ENCODE measurements at regions not wholly inside any gene's neighbourhood (a gene's known extent, or its start where the extent isn't known, plus 50 kb on each side); places are given as distances from the start of the nearest gene placed in this dataset.

GRCh38 chr19:32053861-32054260 lies 291.5 kb upstream of the ZNF507 start (continued):
- TF ChIP-seq REST (IDR thresholded peaks at IDR 0.05) (no peak), YY1 (IDR thresholded peaks at IDR 0.05) (no peak), NR2F2 (IDR thresholded peaks at IDR 0.05) (no peak), FOXA2 (IDR thresholded peaks at IDR 0.05) (no peak), TAF1 (conservative IDR thresholded peaks at IDR 0.05) (no peak), JUND (IDR thresholded peaks at IDR 0.05) (no peak), ATF3 (IDR thresholded peaks at IDR 0.05) (no peak)

DNA sequence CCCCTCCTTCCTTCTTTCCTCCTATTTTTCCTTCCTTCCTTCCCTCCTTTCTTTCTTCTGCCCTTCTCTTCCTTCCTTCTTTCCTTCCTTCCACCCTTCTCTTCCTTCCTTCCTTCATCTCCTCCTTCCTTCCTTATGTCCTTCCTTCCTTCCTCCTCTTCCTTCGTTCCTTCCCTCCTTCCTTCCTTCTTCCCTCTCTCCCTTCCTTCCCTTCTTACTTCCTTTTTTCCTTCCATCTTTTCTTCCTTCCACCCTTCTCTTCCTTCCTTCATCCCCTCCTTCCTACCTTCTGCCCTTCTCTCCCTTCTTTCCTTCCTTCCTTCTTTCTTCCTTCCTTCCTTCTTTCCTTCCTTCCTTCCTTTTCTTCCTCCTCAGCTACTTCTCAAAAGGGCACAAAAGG lies 287.3 kb upstream of the ZNF507 start:
- WGBS: 41% methylated on average over 1 of the region's 1 CpG
- no peaks in the 10 kb centered on the region for H3K4me1 ChIP-seq (ENCODE audit: control insufficient read depth in 4 of 4, insufficient read depth in 4 of 4, low read length in 3 of 4)
- H3K9me3 ChIP-seq (ENCODE audit: control insufficient read depth in 4 of 4, low read length in 3 of 4): peaks cover 0 to 3% (median 0%) of the 10 kb centered on the region in 4 donors
- no peak for TF ChIP-seq EGR1 (IDR thresholded peaks at IDR 0.05; ENCODE audit: low read depth in 2 of 2)
- TF ChIP-seq RXRA (IDR thresholded peaks at IDR 0.05): no peak
- no peak for TF ChIP-seq HNF4A (conservative IDR thresholded peaks at IDR 0.05)
- no peak for TF ChIP-seq ZBTB33 (IDR thresholded peaks at IDR 0.05)
- no peak for TF ChIP-seq FOXA1 (IDR thresholded peaks at IDR 0.05)
- no peak for TF ChIP-seq NR2F2 (IDR thresholded peaks at IDR 0.05)
- no peak for TF ChIP-seq SP1 (IDR thresholded peaks at IDR 0.05)
- no peak for TF ChIP-seq JUND (IDR thresholded peaks at IDR 0.05)
- TF ChIP-seq REST (IDR thresholded peaks at IDR 0.05): no peak
- no peak for TF ChIP-seq FOXA2 (IDR thresholded peaks at IDR 0.05)
- TF ChIP-seq YY1 (IDR thresholded peaks at IDR 0.05): no peak
- H3K27me3 ChIP-seq (ENCODE audit: control insufficient read depth in 4 of 4, insufficient read depth in 4 of 4, low read length in 3 of 4): no peaks in the 10 kb centered on the region
- no peak overlapping the region for H3K9ac ChIP-seq (ENCODE audit: low read depth in 1 of 2, low read length in 2 of 2)
- no peak for DNase-seq (ENCODE audit: low spot score)
- H3K36me3 ChIP-seq (ENCODE audit: control insufficient read depth in 4 of 4, insufficient read depth in 3 of 4, low read depth in 1 of 4, low read length in 3 of 4): no peaks in the 10 kb centered on the region
- no peak overlapping the region for H3K27ac ChIP-seq (ENCODE audit: low read depth in 1 of 2, low read length in 2 of 2)
- no peak overlapping the region for H3K4me3 ChIP-seq (ENCODE audit: low read depth in 1 of 3, low read length in 3 of 3)
